GM23338 (cell line): ENCODE measurements at regions not wholly inside any gene's neighbourhood (a gene's known extent, or its start where the extent isn't known, plus 50 kb on each side); places are given as distances from the start of the nearest gene placed in this dataset.

Experiments
- ATAC-seq: fragments of 200-7000 bp; cut with Tn5 transposase; 3 replicates; pipeline ENCODE4 v1.9.1; 2020
- DNase-seq: peaks from one replicate; pipeline ENCODE4 v3.0.0-alpha.2; 2015; ENCODE audit warnings: low spot score
- H2AFZ ChIP-seq: fragments of 200-600 bp; sonication (generic); 2 replicates; pipeline ENCODE4 v1.8.0; 2016; ENCODE audit warnings: antibody characterized with exemption, mild to moderate bottlenecking, moderate library complexity
- H3F3A ChIP-seq: fragments of 200-600 bp; sonication (generic); replicated peaks from 2 replicates; pipeline ENCODE4 v1.8.0; 2017; ENCODE audit warnings: antibody characterized with exemption, mixed run types, low read depth
- H3K27ac ChIP-seq: fragments of 200-600 bp; sonication (generic); 2 replicates; pipeline ENCODE4 v1.6.1; 2016; ENCODE audit warnings: low read depth
- H3K27me3 ChIP-seq: fragments of 200-600 bp; sonication (generic); 2 replicates; pipeline ENCODE4 v1.8.0; 2016; ENCODE audit warnings: mild to moderate bottlenecking, mixed run types, moderate library complexity; ENCODE audit not compliant: insufficient read depth
- H3K36me3 ChIP-seq: fragments of 200-600 bp; sonication (generic); 2 replicates; pipeline ENCODE4 v1.8.0; 2016; ENCODE audit warnings: mild to moderate bottlenecking; ENCODE audit not compliant: insufficient read depth
- H3K4me1 ChIP-seq: fragments of 200-600 bp; sonication (generic); 2 replicates; pipeline ENCODE4 v1.8.0; 2016; ENCODE audit warnings: mild to moderate bottlenecking, moderate library complexity; ENCODE audit not compliant: insufficient read depth
- H3K4me2 ChIP-seq: fragments of 200-600 bp; sonication (generic); 2 replicates; pipeline ENCODE4 v1.7.1; 2017; ENCODE audit warnings: mixed run types
- H3K4me3 ChIP-seq: fragments of 200-600 bp; sonication (generic); 2 replicates; pipeline ENCODE4 v1.6.1; 2016; ENCODE audit warnings: mixed run types
- H3K79me2 ChIP-seq: fragments of 200-600 bp; sonication (generic); replicated peaks from 2 replicates; pipeline ENCODE4 v1.8.0; 2017; ENCODE audit warnings: mild to moderate bottlenecking; ENCODE audit not compliant: insufficient read depth
- H3K9me2 ChIP-seq: fragments of 200-600 bp; sonication (generic); 2 replicates; pipeline ENCODE4 v1.8.0; 2017; ENCODE audit not compliant: insufficient read depth
- H4K20me1 ChIP-seq: fragments of 200-600 bp; sonication (generic); replicated peaks from 2 replicates; pipeline ENCODE4 v1.8.0; 2017; ENCODE audit warnings: mild to moderate bottlenecking; ENCODE audit not compliant: insufficient read depth
- H3K27ac Mint-ChIP-seq: 2 replicates; pipeline ENCODE4 v1.8.0; 2020; ENCODE audit warnings: inconsistent platforms, mild to moderate bottlenecking, moderate library complexity, mixed read lengths
- H3K27me3 Mint-ChIP-seq: 3 replicates; pipeline ENCODE4 v1.8.0; 2022; ENCODE audit warnings: low read depth, mild to moderate bottlenecking, moderate library complexity, mixed read lengths, inconsistent platforms; ENCODE audit not compliant: insufficient read depth, poor library complexity
- H3K36me3 Mint-ChIP-seq: 3 replicates; pipeline ENCODE4 v1.8.0; 2021; ENCODE audit warnings: low read depth, mild to moderate bottlenecking, inconsistent platforms, moderate library complexity, mixed read lengths
- H3K4me1 Mint-ChIP-seq: 3 replicates; pipeline ENCODE4 v1.8.0; 2020; ENCODE audit warnings: mild to moderate bottlenecking, inconsistent platforms, mixed read lengths
- H3K4me3 Mint-ChIP-seq: 3 replicates; pipeline ENCODE4 v1.8.0; 2021; ENCODE audit warnings: moderate library complexity, mild to moderate bottlenecking, inconsistent platforms, mixed read lengths
- H3K9me3 Mint-ChIP-seq: 3 replicates; pipeline ENCODE4 v1.8.0; 2020; ENCODE audit warnings: moderate library complexity, mild to moderate bottlenecking, inconsistent platforms, mixed read lengths
- CTCF ChIP-seq, 2 experiments: fragments of 200-600 bp in 1 of 2; sonication (generic) in 1 of 2; conservative IDR thresholded peaks; 2 replicates each; pipeline versions ENCODE4 v1.5.1 to v1.6.1; 2016 to 2017; ENCODE audit warnings: antibody characterized with exemption in 2 of 2, low read depth in 2 of 2, mild to moderate bottlenecking in 2 of 2, moderate library complexity in 1 of 2
- EZH2 ChIP-seq: fragments of 200-600 bp; sonication (generic); IDR thresholded peaks from one replicate; pipeline ENCODE4 v1.8.0; 2017; ENCODE audit warnings: antibody characterized with exemption, mild to moderate bottlenecking, low read depth; ENCODE audit not compliant: unreplicated experiment
- JUNB ChIP-seq: IDR thresholded peaks from one replicate; pipeline ENCODE4 v1.6.1; 2016; ENCODE audit warnings: antibody characterized with exemption; ENCODE audit not compliant: unreplicated experiment
- POLR2AphosphoS5 ChIP-seq: IDR thresholded peaks from 2 replicates; pipeline ENCODE4 v1.6.1; 2016; ENCODE audit warnings: antibody characterized with exemption, low read depth
- ZNF114 ChIP-seq: fragments of 250-450 bp; sonication (Bioruptor Pico); IDR thresholded peaks from 2 replicates; pipeline ENCODE4 v1.5.0; 2020; ENCODE audit warnings: mild to moderate bottlenecking, moderate library complexity
- TF ChIP-seq, protein P1 (sequence below): fragments of 250-450 bp; sonication (Bioruptor Pico); IDR thresholded peaks from 2 replicates; pipeline ENCODE4 v1.5.0; 2020; ENCODE audit warnings: mild to moderate bottlenecking, moderate library complexity
- TF ChIP-seq, protein P2 (sequence below): IDR thresholded peaks from 2 replicates; pipeline ENCODE4 v1.6.1; 2016; ENCODE audit warnings: antibody characterized with exemption

DNA sequence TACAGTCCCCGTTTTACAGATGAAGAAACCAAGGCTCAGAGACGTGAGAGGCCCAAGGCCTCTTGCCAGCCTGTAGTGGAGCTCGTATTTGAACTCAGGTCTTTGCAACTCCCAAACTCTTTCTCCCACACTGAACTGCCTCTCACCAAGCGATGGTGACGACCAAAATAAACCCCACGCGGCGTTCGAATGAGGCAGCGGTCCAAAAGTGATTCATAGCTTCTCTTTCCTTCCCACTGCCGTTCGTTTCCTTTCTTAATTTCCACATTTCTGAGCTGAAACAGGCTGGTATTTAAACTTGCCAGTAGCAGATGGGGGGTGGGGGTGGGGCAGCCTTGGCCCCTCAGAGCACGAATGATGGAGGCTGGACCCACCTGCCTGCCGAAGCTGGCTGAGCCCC is 252.9 kb upstream of the KCNG1 start (continued):
- TF ChIP-seq, protein P1, sequence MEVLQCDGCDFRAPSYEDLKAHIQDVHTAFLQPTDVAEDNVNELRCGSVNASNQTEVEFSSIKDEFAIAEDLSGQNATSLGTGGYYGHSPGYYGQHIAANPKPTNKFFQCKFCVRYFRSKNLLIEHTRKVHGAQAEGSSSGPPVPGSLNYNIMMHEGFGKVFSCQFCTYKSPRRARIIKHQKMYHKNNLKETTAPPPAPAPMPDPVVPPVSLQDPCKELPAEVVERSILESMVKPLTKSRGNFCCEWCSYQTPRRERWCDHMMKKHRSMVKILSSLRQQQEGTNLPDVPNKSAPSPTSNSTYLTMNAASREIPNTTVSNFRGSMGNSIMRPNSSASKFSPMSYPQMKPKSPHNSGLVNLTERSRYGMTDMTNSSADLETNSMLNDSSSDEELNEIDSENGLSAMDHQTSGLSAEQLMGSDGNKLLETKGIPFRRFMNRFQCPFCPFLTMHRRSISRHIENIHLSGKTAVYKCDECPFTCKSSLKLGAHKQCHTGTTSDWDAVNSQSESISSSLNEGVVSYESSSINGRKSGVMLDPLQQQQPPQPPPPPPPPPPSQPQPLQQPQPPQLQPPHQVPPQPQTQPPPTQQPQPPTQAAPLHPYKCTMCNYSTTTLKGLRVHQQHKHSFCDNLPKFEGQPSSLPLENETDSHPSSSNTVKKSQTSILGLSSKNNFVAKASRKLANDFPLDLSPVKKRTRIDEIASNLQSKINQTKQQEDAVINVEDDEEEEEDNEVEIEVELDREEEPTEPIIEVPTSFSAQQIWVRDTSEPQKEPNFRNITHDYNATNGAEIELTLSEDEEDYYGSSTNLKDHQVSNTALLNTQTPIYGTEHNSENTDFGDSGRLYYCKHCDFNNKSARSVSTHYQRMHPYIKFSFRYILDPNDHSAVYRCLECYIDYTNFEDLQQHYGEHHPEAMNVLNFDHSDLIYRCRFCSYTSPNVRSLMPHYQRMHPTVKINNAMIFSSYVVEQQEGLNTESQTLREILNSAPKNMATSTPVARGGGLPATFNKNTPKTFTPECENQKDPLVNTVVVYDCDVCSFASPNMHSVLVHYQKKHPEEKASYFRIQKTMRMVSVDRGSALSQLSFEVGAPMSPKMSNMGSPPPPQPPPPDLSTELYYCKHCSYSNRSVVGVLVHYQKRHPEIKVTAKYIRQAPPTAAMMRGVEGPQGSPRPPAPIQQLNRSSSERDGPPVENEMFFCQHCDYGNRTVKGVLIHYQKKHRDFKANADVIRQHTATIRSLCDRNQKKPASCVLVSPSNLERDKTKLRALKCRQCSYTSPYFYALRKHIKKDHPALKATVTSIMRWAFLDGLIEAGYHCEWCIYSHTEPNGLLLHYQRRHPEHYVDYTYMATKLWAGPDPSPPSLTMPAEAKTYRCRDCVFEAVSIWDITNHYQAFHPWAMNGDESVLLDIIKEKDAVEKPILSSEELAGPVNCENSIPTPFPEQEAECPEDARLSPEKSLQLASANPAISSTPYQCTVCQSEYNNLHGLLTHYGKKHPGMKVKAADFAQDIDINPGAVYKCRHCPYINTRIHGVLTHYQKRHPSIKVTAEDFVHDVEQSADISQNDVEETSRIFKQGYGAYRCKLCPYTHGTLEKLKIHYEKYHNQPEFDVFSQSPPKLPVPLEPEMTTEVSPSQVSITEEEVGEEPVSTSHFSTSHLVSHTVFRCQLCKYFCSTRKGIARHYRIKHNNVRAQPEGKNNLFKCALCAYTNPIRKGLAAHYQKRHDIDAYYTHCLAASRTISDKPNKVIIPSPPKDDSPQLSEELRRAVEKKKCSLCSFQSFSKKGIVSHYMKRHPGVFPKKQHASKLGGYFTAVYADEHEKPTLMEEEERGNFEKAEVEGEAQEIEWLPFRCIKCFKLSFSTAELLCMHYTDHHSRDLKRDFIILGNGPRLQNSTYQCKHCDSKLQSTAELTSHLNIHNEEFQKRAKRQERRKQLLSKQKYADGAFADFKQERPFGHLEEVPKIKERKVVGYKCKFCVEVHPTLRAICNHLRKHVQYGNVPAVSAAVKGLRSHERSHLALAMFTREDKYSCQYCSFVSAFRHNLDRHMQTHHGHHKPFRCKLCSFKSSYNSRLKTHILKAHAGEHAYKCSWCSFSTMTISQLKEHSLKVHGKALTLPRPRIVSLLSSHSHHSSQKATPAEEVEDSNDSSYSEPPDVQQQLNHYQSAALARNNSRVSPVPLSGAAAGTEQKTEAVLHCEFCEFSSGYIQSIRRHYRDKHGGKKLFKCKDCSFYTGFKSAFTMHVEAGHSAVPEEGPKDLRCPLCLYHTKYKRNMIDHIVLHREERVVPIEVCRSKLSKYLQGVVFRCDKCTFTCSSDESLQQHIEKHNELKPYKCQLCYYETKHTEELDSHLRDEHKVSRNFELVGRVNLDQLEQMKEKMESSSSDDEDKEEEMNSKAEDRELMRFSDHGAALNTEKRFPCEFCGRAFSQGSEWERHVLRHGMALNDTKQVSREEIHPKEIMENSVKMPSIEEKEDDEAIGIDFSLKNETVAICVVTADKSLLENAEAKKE, result no peak
- TF ChIP-seq CTCF (conservative IDR thresholded peaks at IDR 0.05; ENCODE audit: low read depth in 2 of 2), result no peak
- TF ChIP-seq POLR2AphosphoS5, result no peak
- TF ChIP-seq ZNF114 (CRISPR knock-in tag), result no peak
- TF ChIP-seq, protein P2, sequence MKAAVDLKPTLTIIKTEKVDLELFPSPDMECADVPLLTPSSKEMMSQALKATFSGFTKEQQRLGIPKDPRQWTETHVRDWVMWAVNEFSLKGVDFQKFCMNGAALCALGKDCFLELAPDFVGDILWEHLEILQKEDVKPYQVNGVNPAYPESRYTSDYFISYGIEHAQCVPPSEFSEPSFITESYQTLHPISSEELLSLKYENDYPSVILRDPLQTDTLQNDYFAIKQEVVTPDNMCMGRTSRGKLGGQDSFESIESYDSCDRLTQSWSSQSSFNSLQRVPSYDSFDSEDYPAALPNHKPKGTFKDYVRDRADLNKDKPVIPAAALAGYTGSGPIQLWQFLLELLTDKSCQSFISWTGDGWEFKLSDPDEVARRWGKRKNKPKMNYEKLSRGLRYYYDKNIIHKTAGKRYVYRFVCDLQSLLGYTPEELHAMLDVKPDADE, result no peak

DNA sequence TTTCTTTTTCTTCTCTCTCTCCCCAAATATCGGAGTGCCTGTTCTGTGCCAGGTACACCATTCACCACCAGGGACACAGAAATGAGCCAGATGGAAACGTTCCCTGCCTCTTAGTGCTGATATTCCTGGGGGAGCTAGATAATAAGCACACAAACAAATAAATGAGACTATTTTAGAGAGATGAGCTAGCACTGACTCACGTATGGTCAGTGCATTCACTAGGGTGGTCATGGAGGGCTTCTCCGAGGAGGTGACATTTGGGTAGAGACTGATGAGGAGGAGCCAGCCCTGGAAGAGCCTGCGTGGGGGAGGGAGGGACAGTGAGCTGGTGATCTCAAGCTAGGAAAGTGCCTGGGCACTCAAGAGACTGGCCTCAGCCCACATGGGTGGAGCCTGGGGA is 252.3 kb upstream of the KCNG1 start:
- no peaks in the 10 kb centered on the region for H3K27me3 Mint-ChIP-seq
- TF ChIP-seq, protein P1, result no peak
- TF ChIP-seq EZH2 (no peak), ZNF114 (CRISPR knock-in tag) (no peak), JUNB (no peak)

More for the DNA sequence above, 252.3 kb upstream of the KCNG1 start:
- no peak overlapping the region for H3K4me3 Mint-ChIP-seq
- Histone ChIP-seq H3K4me3 (no peak overlapping the region), H3K27ac (no peak overlapping the region), H3K9me2 (no peaks in the 10 kb centered on the region), H3K36me3 (no peaks in the 10 kb centered on the region), H3K27me3 (no peaks in the 10 kb centered on the region), H3K79me2 (no peaks in the 10 kb centered on the region), H3F3A (no peaks in the 10 kb centered on the region), H3K4me2 (no peak overlapping the region), H4K20me1 (no peaks in the 10 kb centered on the region), H3K4me1 (no peaks in the 10 kb centered on the region), H2AFZ (no peak overlapping the region)
- H3K27ac Mint-ChIP-seq, result no peak overlapping the region
- no peaks in the 10 kb centered on the region; the same call in 2 of the 3 replicates for H3K9me3 Mint-ChIP-seq
- no peaks in the 10 kb centered on the region for H3K4me1 Mint-ChIP-seq
- no peaks in the 10 kb centered on the region for H3K36me3 Mint-ChIP-seq
- ATAC-seq (no peak), DNase-seq (no peak)
